ENCODE measurements at regions not wholly inside any gene's neighbourhood (a gene's known extent, or its start where the extent isn't known, plus 50 kb on each side); places are given as distances from the start of the nearest gene placed in this dataset.
A peak's percentile ranks its signal among the peaks of the same experiment; 100 is the strongest.

- no peak overlapping the region for H3K27ac ChIP-seq (ENCODE audit: low read depth in 1 of 3, low read length in 2 of 3)
- FAIRE-seq, result no peak
Measured at GRCh38 chr15:31513178-31513577, 186.5 kb downstream of the KLF13 start.

DNA sequence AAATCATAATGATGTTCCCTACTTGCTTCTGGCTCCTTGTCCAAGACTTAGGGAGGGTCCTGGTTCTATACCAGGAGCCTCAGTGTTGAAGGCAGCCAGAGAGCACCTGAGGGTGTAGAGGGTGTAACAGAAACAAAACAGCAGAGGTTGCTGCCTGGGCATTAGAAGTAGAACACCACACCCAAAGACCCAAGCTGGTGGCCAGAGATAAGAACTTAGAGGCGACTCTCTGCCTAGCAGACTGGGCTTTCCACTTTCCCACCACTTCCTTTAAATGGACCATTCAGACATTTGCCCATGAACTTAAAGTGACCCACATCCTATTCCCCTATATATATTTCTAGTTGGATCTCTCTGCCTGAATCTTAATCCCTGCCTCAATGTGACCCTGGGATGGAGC lies 189.8 kb downstream of the KLF13 start:
- Histone ChIP-seq H3K4me3 (ENCODE audit: low read depth in 1 of 3, low read length in 3 of 3) (no peak overlapping the region), H3K36me3 (ENCODE audit: control insufficient read depth in 3 of 3, insufficient read depth in 2 of 3, low read depth in 1 of 3, low read length in 3 of 3) (no peaks in the 10 kb centered on the region), H3K9me3 (ENCODE audit: control insufficient read depth in 2 of 2, insufficient read depth in 1 of 2, low read depth in 1 of 2, low read length in 1 of 2) (no peaks in the 10 kb centered on the region), H3K27ac (ENCODE audit: low read depth in 1 of 3, low read length in 2 of 3) (no peak overlapping the region), H3K27me3 (ENCODE audit: control insufficient read depth in 3 of 3, insufficient read depth in 3 of 3, low read length in 3 of 3) (no peaks in the 10 kb centered on the region), H3K4me1 (ENCODE audit: control insufficient read depth in 3 of 3, insufficient read depth in 2 of 3, low read depth in 1 of 3, low read length in 2 of 3) (no peaks in the 10 kb centered on the region)
- DNase-seq (no peak), FAIRE-seq (no peak)
- WGBS, 3 donors, result 27 to 55% (median 50%) methylated on average over 1 of the region's 1 CpG

More at GRCh38 chr15:31513178-31513577, 186.5 kb downstream of the KLF13 start:
- Histone ChIP-seq H3K4me1 (ENCODE audit: control insufficient read depth in 3 of 3, insufficient read depth in 2 of 3, low read depth in 1 of 3, low read length in 2 of 3) (no peaks in the 10 kb centered on the region), H3K9me3 (ENCODE audit: control insufficient read depth in 2 of 2, insufficient read depth in 1 of 2, low read depth in 1 of 2, low read length in 1 of 2) (no peaks in the 10 kb centered on the region), H3K36me3 (ENCODE audit: control insufficient read depth in 3 of 3, insufficient read depth in 2 of 3, low read depth in 1 of 3, low read length in 3 of 3) (no peaks in the 10 kb centered on the region), H3K4me3 (ENCODE audit: low read depth in 1 of 3, low read length in 3 of 3) (no peak overlapping the region), H3K27me3 (ENCODE audit: control insufficient read depth in 3 of 3, insufficient read depth in 3 of 3, low read length in 3 of 3) (no peaks in the 10 kb centered on the region)
- 83 to 89% (median 83%) methylated on average over 7 of the region's 7 CpGs for WGBS, 3 donors
- DNase-seq, result no peak

DNA sequence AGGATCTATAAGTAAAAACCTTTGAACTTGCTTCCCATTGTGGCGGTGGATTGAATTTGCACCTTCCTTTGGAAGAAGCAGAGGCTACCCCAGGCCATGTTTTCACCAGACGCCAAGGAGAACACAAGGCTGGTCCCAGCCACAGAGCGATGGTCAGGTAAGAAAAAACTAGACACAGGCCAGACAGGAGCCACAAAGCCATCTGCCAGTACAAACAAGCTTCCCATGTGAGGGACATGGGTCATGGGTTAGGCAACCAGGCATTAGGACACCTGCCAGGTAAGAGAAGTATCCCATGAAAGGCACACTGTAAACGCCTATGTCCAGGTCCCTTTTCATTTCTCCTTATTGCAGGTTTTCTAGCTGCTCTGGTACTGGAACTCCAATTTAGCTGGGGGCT lies 190.2 kb downstream of the KLF13 start:
- no peaks in the 10 kb centered on the region for H3K9me3 ChIP-seq (ENCODE audit: control insufficient read depth in 2 of 2, insufficient read depth in 1 of 2, low read depth in 1 of 2, low read length in 1 of 2)
- no peak overlapping the region for H3K4me3 ChIP-seq (ENCODE audit: low read depth in 1 of 3, low read length in 3 of 3)
- no peaks in the 10 kb centered on the region for H3K36me3 ChIP-seq (ENCODE audit: control insufficient read depth in 3 of 3, insufficient read depth in 2 of 3, low read depth in 1 of 3, low read length in 3 of 3)
- H3K4me1 ChIP-seq (ENCODE audit: control insufficient read depth in 3 of 3, insufficient read depth in 2 of 3, low read depth in 1 of 3, low read length in 2 of 3), result no peaks in the 10 kb centered on the region
- 90 to 95% (median 91%) methylated on average over 4 of the region's 4 CpGs for WGBS, 3 donors
- DNase-seq (no peak), FAIRE-seq (no peak)
- H3K27me3 ChIP-seq (ENCODE audit: control insufficient read depth in 3 of 3, insufficient read depth in 3 of 3, low read length in 3 of 3), result no peaks in the 10 kb centered on the region
- H3K27ac ChIP-seq (ENCODE audit: low read depth in 1 of 3, low read length in 2 of 3), result no peak overlapping the region

GRCh38 chr15:31517711-31518110 lies 191.1 kb downstream of the KLF13 start:
- Histone ChIP-seq H3K27me3 (ENCODE audit: control insufficient read depth in 3 of 3, insufficient read depth in 3 of 3, low read length in 3 of 3) (no peaks in the 10 kb centered on the region), H3K36me3 (ENCODE audit: control insufficient read depth in 3 of 3, insufficient read depth in 2 of 3, low read depth in 1 of 3, low read length in 3 of 3) (no peaks in the 10 kb centered on the region), H3K4me3 (ENCODE audit: low read depth in 1 of 3, low read length in 3 of 3) (no peak overlapping the region), H3K27ac (ENCODE audit: low read depth in 1 of 3, low read length in 2 of 3) (no peak overlapping the region), H3K9me3 (ENCODE audit: control insufficient read depth in 2 of 2, insufficient read depth in 1 of 2, low read depth in 1 of 2, low read length in 1 of 2) (no peaks in the 10 kb centered on the region), H3K4me1 (ENCODE audit: control insufficient read depth in 3 of 3, insufficient read depth in 2 of 3, low read depth in 1 of 3, low read length in 2 of 3) (no peaks in the 10 kb centered on the region)
- DNase-seq (no peak), FAIRE-seq (no peak)
- 85 to 94% (median 91%) methylated on average over 5 of the region's 5 CpGs for WGBS, 3 donors

DNA sequence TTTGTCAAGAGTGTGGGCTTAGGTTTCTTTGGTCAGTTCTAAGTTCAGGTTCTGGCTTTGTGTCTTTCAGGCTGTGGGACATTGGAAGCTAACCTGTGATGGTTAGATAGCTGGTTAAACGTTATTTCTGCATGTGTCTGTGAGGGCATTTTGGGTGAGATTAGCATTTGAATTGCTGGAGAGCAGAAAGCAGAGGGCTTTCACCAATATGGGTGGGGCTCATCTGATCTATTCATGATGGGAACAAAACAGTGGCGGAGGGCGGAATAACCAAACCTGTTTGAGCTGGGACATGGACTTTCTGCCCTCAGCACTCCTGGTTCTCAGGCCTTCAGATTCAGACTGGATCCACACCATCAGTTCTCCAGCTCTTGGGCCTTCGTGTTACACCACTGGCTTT lies 195.4 kb downstream of the KLF13 start:
- Histone ChIP-seq H3K27ac (ENCODE audit: low read depth in 1 of 3, low read length in 2 of 3) (no peak overlapping the region), H3K27me3 (ENCODE audit: control insufficient read depth in 3 of 3, insufficient read depth in 3 of 3, low read length in 3 of 3) (no peaks in the 10 kb centered on the region), H3K36me3 (ENCODE audit: control insufficient read depth in 3 of 3, insufficient read depth in 2 of 3, low read depth in 1 of 3, low read length in 3 of 3) (no peaks in the 10 kb centered on the region), H3K9me3 (ENCODE audit: control insufficient read depth in 2 of 2, insufficient read depth in 1 of 2, low read depth in 1 of 2, low read length in 1 of 2) (no peaks in the 10 kb centered on the region), H3K4me1 (ENCODE audit: control insufficient read depth in 3 of 3, insufficient read depth in 2 of 3, low read depth in 1 of 3, low read length in 2 of 3) (no peaks in the 10 kb centered on the region), H3K4me3 (ENCODE audit: low read depth in 1 of 3, low read length in 3 of 3) (no peak overlapping the region)
- WGBS, 3 donors, result 77 to 83% (median 78%) methylated on average over 4 of the region's 4 CpGs
- FAIRE-seq (no peak), DNase-seq (no peak)

DNA sequence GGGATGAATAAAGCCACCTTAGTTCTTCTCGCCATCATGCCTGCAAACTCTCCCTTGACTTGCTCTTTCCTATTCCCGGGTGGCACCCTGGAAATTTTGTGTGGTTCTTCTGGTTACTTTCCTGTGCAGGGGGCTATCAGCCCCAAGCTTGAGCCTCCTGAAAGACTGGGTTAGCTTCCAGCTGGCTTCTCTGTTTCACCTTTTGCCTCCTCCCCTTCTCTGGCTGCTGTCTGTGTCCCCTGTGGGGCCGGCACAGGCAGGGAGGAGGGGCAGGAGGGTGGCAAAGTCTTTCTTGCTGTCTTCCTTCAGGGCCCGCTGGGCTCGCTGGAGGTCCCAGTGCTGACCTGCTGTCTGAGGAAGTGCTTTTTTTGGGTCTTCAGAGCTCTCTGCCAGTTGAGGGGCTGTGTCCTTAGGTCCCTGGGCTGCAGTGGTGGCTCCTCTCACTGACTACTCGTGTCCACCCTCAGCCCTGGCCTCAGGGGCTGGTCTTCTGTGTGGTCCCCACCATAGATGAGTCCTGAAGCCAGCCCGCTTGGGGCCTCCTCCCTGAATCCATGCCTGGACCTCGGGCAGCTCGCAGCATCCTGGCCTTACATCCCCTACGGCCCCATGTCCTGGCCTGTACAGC lies 196.5 kb downstream of the KLF13 start:
- FAIRE-seq, result no peak
- WGBS, 3 donors, result 87 to 96% (median 92%) methylated on average over 9 to 10 of the region's 10 CpGs

GRCh38 chr15:31523655-31524049 lies 197.0 kb downstream of the KLF13 start:
- Histone ChIP-seq H3K4me3 (ENCODE audit: low read depth in 1 of 3, low read length in 3 of 3) (no peak overlapping the region), H3K9me3 (ENCODE audit: control insufficient read depth in 2 of 2, insufficient read depth in 1 of 2, low read depth in 1 of 2, low read length in 1 of 2) (no peaks in the 10 kb centered on the region), H3K36me3 (ENCODE audit: control insufficient read depth in 3 of 3, insufficient read depth in 2 of 3, low read depth in 1 of 3, low read length in 3 of 3) (no peaks in the 10 kb centered on the region), H3K27ac (ENCODE audit: low read depth in 1 of 3, low read length in 2 of 3) (no peak overlapping the region), H3K4me1 (ENCODE audit: control insufficient read depth in 3 of 3, insufficient read depth in 2 of 3, low read depth in 1 of 3, low read length in 2 of 3) (no peaks in the 10 kb centered on the region), H3K27me3 (ENCODE audit: control insufficient read depth in 3 of 3, insufficient read depth in 3 of 3, low read length in 3 of 3) (no peaks in the 10 kb centered on the region)
- FAIRE-seq (no peak), DNase-seq (peak in 1 of 2 donors; percentile 33)
- WGBS, 3 donors, result 37 to 64% (median 54%) methylated on average over 5 of the region's 5 CpGs

More for the DNA sequence above, 196.5 kb downstream of the KLF13 start:
- Histone ChIP-seq H3K27ac (ENCODE audit: low read depth in 1 of 3, low read length in 2 of 3) (no peak overlapping the region), H3K36me3 (ENCODE audit: control insufficient read depth in 3 of 3, insufficient read depth in 2 of 3, low read depth in 1 of 3, low read length in 3 of 3) (no peaks in the 10 kb centered on the region), H3K9me3 (ENCODE audit: control insufficient read depth in 2 of 2, insufficient read depth in 1 of 2, low read depth in 1 of 2, low read length in 1 of 2) (no peaks in the 10 kb centered on the region), H3K4me3 (ENCODE audit: low read depth in 1 of 3, low read length in 3 of 3) (no peak overlapping the region), H3K4me1 (ENCODE audit: control insufficient read depth in 3 of 3, insufficient read depth in 2 of 3, low read depth in 1 of 3, low read length in 2 of 3) (no peaks in the 10 kb centered on the region), H3K27me3 (ENCODE audit: control insufficient read depth in 3 of 3, insufficient read depth in 3 of 3, low read length in 3 of 3) (no peaks in the 10 kb centered on the region)
- DNase-seq, result no peak

DNA sequence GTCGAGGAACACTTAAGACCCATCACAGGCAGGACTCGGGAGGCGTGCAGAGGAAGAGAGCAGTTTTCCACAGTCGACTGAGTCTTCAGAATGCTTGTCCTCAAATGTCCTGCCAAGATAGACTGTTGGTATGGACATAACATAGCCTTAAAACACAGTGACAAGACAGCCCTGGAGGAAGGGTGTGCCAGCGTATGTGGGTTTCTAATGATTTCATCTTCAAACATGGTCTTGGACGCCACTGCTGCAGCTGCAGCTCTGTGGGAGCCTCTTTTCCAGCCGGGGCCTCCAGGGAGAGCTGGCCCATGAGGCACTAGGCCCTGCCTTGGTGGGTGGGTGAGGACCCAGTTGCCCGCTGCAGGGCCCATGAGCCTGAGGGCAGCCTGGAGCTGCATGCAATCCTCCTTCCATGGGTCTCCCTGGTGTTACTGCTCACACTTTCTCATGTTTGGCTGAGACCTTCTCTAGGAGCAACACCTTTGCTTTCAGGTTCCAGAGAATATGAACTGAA lies 198.6 kb downstream of the KLF13 start:
- H3K36me3 ChIP-seq (ENCODE audit: control insufficient read depth in 3 of 3, insufficient read depth in 2 of 3, low read depth in 1 of 3, low read length in 3 of 3), result no peaks in the 10 kb centered on the region
- DNase-seq, result no peak
- H3K4me1 ChIP-seq (ENCODE audit: control insufficient read depth in 3 of 3, insufficient read depth in 2 of 3, low read depth in 1 of 3, low read length in 2 of 3), result no peaks in the 10 kb centered on the region
- no peak overlapping the region for H3K27ac ChIP-seq (ENCODE audit: low read depth in 1 of 3, low read length in 2 of 3)
- WGBS, 3 donors, result 92 to 96% (median 95%) methylated on average over 8 of the region's 8 CpGs
- H3K9me3 ChIP-seq (ENCODE audit: control insufficient read depth in 2 of 2, insufficient read depth in 1 of 2, low read depth in 1 of 2, low read length in 1 of 2), result no peaks in the 10 kb centered on the region
- no peak for FAIRE-seq
- no peaks in the 10 kb centered on the region for H3K27me3 ChIP-seq (ENCODE audit: control insufficient read depth in 3 of 3, insufficient read depth in 3 of 3, low read length in 3 of 3)
- H3K4me3 ChIP-seq (ENCODE audit: low read depth in 1 of 3, low read length in 3 of 3), result no peak overlapping the region

Measured in small intestine (tissue), 7 donors.